GM12878 (cell line): ENCODE measurements at regions not wholly inside any gene's neighbourhood (a gene's known extent, or its start where the extent isn't known, plus 50 kb on each side); places are given as distances from the start of the nearest gene placed in this dataset.

ENCODE experiments used
- ATAC-seq: fragments of 200-7000 bp; cut with Tn5 transposase; 3 replicates; pipeline ENCODE4 v1.9.1; 2020; ENCODE audit warnings: mild to moderate bottlenecking, moderate library complexity
- BruUV-seq: library from RNA; stranded (reverse); fragments of 400-500 nt; replicated peaks from 2 replicates; lab custom pipeline; 2021; lab: Mats Ljungman, UMichigan
- CTCF ChIA-PET: fragments of 300-600 bp; sonication (Branson Sonifier 250); formaldehyde crosslinking; extraction: SDS; loops from one replicate; lab custom pipeline; 2021; ENCODE audit warnings: inconsistent platforms; lab: Yijun Ruan, JAX
- POLR2A ChIA-PET: fragments of 350-600 bp; formaldehyde crosslinking; extraction: SDS; loops from one replicate; lab custom pipeline; 2021; ENCODE audit warnings: inconsistent platforms; lab: Charles Lee
- RAD21 ChIA-PET: fragments of 300-600 bp; sonication (Branson Sonifier 250); formaldehyde crosslinking; loops from one replicate; lab custom pipeline; 2023; ENCODE audit warnings: antibody characterized with exemption; ENCODE audit not compliant: unreplicated experiment; lab: Charles Lee
- SMC1A ChIA-PET: fragments of 300-600 bp; sonication (Branson Sonifier 250); formaldehyde crosslinking; loops from one replicate; lab custom pipeline; 2023; ENCODE audit not compliant: unreplicated experiment, uncharacterized antibody; lab: Charles Lee
- DNase-seq: peaks from one replicate; pipeline ENCODE4 v3.0.0-alpha.2; 2011; ENCODE audit warnings: low read depth, low spot score
- FAIRE-seq: peaks from 3 replicates; lab custom pipeline; 2011; peaks lifted over from hg19 to GRCh38; lab: Jason Lieb, UNC
- H2AFZ ChIP-seq: 2 replicates; pipeline ENCODE4 v1.6.0; 2011; ENCODE audit warnings: low read depth, low read length, control low read depth; ENCODE audit not compliant: control insufficient read depth
- H3K27ac ChIP-seq: 2 replicates; pipeline ENCODE4 v1.5.1; 2011; ENCODE audit warnings: control low read depth; ENCODE audit not compliant: control insufficient read depth, insufficient read depth
- H3K27me3 ChIP-seq, 2 experiments: replicated peaks in 1 of 2; 2 replicates each; pipeline versions ENCODE4 v1.6.0 to v1.6.1; 2011; ENCODE audit warnings: low read length in 1 of 2; ENCODE audit not compliant: control insufficient read depth in 2 of 2, insufficient read depth in 2 of 2
- H3K36me3 ChIP-seq, 2 experiments: 2 replicates each; pipeline ENCODE4 v1.5.1; 2011; ENCODE audit warnings: low read length in 1 of 2; ENCODE audit not compliant: control insufficient read depth in 2 of 2, insufficient read depth in 2 of 2
- H3K4me1 ChIP-seq: 2 replicates; pipeline ENCODE4 v1.6.1; 2011; ENCODE audit warnings: mild to moderate bottlenecking, low read length, moderate library complexity, mixed read lengths; ENCODE audit not compliant: control insufficient read depth, insufficient read depth
- H3K4me2 ChIP-seq: 2 replicates; pipeline ENCODE4 v1.6.0; 2011; ENCODE audit warnings: control low read depth; ENCODE audit not compliant: control insufficient read depth, insufficient read depth
- H3K4me3 ChIP-seq: fragments of 200-600 bp; sonication (generic); 2 replicates; pipeline ENCODE4 v1.5.1; 2016
- H3K79me2 ChIP-seq: 2 replicates; pipeline ENCODE4 v1.6.0; 2011; ENCODE audit warnings: low read length; ENCODE audit not compliant: control insufficient read depth, insufficient read depth
- H3K9ac ChIP-seq: 2 replicates; pipeline ENCODE4 v1.8.0; 2011; ENCODE audit warnings: low read length, control low read depth, mixed read lengths; ENCODE audit not compliant: control insufficient read depth, insufficient read depth
- H3K9me3 ChIP-seq: replicated peaks from 3 replicates; pipeline ENCODE4 v1.5.1; 2011; ENCODE audit warnings: mild to moderate bottlenecking, low read length; ENCODE audit not compliant: control insufficient read depth, insufficient read depth
- H4K20me1 ChIP-seq: 2 replicates; pipeline ENCODE4 v1.6.0; 2011; ENCODE audit not compliant: control insufficient read depth, insufficient read depth
- ATF7 ChIP-seq: fragments of 450-650 bp; IDR thresholded peaks from 2 replicates; pipeline ENCODE4 v1.6.1; 2016; ENCODE audit warnings: low read depth, mild to moderate bottlenecking
- IKZF1 ChIP-seq: fragments of 450-650 bp; conservative IDR thresholded peaks from 2 replicates; pipeline ENCODE4 v1.6.1; 2017; ENCODE audit warnings: antibody characterized with exemption, mild to moderate bottlenecking
- RBBP5 ChIP-seq: fragments of 200-600 bp; sonication (generic); conservative IDR thresholded peaks from 2 replicates; pipeline ENCODE4 v1.6.1; 2016
- SUZ12 ChIP-seq: fragments of 200-600 bp; sonication (generic); IDR thresholded peaks from one replicate; pipeline ENCODE4 v1.6.1; 2018; ENCODE audit warnings: antibody characterized with exemption, mild to moderate bottlenecking; ENCODE audit not compliant: unreplicated experiment
- TCF12 ChIP-seq: IDR thresholded peaks from 2 replicates; pipeline ENCODE4 v1.6.1; 2011; ENCODE audit warnings: low read depth, mild to moderate bottlenecking, low read length
- ZNF384 ChIP-seq: IDR thresholded peaks from 2 replicates; pipeline ENCODE4 v1.6.1; 2012; ENCODE audit warnings: low read depth, mild to moderate bottlenecking, low read length, improper control_type of control experiment, borderline replicate concordance
- WGBS: methylation state at CpG from one replicate; pipeline ENCODE4 v1.1.6; 2016; ENCODE audit warnings: low lambda C conversion rate; ENCODE audit not compliant: insufficient replicate concordance, insufficient coverage; ENCODE audit errors: missing lambda C conversion rate; 5-methylcytosine and 5-hydroxymethylcytosine counted together
- in situ Hi-C: fragments of 300-500 bp; cut with MboI; formaldehyde crosslinking; loops from 9 replicates; pipeline ENCODE4 v1.14.3; 2018; ENCODE audit warnings: mixed read lengths
- intact Hi-C: fragments of 100-400 bp; cut with micrococcal nuclease; formaldehyde crosslinking; loops from one replicate; pipeline ENCODE4 v1.14.2; 2022; ENCODE audit not compliant: unreplicated experiment
- TF ChIP-seq, protein P1 (sequence below): fragments of 450-650 bp; IDR thresholded peaks from 2 replicates; pipeline ENCODE4 v1.6.1; 2018; ENCODE audit warnings: borderline replicate concordance, mild to moderate bottlenecking; ENCODE audit not compliant: partially characterized antibody

- no peak for TF ChIP-seq IKZF1
- TF ChIP-seq, all 136 proteins: peak for 0
Observed at GRCh38 chr6:147974376-147974775, 368.3 kb upstream of the SASH1 start (continued).

- Histone ChIP-seq H3K27ac (no peak overlapping the region), H4K20me1 (no peaks in the 10 kb centered on the region), H3K4me2 (no peak overlapping the region), H3K27me3 (no peaks in the 10 kb centered on the region), H3K36me3 (no peaks in the 10 kb centered on the region), H2AFZ (no peak overlapping the region), H3K4me3 (no peak overlapping the region), H3K9ac (no peak overlapping the region), H3K79me2 (no peaks in the 10 kb centered on the region), H3K4me1 (no peaks in the 10 kb centered on the region), H3K9me3 (no peaks in the 10 kb centered on the region)
- DNase-seq, result no peak
- under 1% methylated on average over 5 of the region's 5 CpGs for WGBS
- intact Hi-C loops (loop anchor here (10.0 kb wide), 1 partner anchor 583 kb away; no protein-coding TSS in a partner anchor), in situ Hi-C loops (no loop called here)
- RAD21 ChIA-PET, result no interaction called here
- POLR2A ChIA-PET, result no interaction called here
- SMC1A ChIA-PET, result no interaction called here
- CTCF ChIA-PET, result no interaction called here
- no peak for ATAC-seq
- TF ChIP-seq, protein P1, sequence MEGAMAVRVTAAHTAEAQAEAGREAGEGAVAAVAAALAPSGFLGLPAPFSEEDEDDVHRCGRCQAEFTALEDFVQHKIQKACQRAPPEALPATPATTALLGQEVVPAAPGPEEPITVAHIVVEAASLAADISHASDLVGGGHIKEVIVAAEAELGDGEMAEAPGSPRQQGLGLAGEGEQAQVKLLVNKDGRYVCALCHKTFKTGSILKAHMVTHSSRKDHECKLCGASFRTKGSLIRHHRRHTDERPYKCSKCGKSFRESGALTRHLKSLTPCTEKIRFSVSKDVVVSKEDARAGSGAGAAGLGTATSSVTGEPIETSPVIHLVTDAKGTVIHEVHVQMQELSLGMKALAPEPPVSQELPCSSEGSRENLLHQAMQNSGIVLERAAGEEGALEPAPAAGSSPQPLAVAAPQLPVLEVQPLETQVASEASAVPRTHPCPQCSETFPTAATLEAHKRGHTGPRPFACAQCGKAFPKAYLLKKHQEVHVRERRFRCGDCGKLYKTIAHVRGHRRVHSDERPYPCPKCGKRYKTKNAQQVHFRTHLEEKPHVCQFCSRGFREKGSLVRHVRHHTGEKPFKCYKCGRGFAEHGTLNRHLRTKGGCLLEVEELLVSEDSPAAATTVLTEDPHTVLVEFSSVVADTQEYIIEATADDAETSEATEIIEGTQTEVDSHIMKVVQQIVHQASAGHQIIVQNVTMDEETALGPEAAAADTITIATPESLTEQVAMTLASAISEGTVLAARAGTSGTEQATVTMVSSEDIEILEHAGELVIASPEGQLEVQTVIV, result no peak
- TF ChIP-seq ATF7 (no peak), SUZ12 (no peak), TCF12 (no peak), RBBP5 (no peak), ZNF384 (no peak)
- FAIRE-seq, result no peak
- no TSS peak for BruUV-seq
Observed at GRCh38 chr6:147977851-147978465, 364.7 kb upstream of the SASH1 start.
